Fibroblast of the aortic adventitia (primary cell): ENCODE measurements at regions not wholly inside any gene's neighbourhood (a gene's known extent, or its start where the extent isn't known, plus 50 kb on each side); places are given as distances from the start of the nearest gene placed in this dataset.
"Not testable (repeated sequence)": the region's sequence is repeated elsewhere in the genome, so short reads cannot be mapped to it uniquely, and the experiment has no call there.

ENCODE experiments used
- DNase-seq: peaks from one replicate; pipeline ENCODE4 v3.0.0-alpha.2; 2010; ENCODE audit warnings: low read depth
- H3K4me3 ChIP-seq: 2 replicates; pipeline ENCODE4 v1.5.1; 2011; ENCODE audit warnings: low read depth, mild to moderate bottlenecking, control low read depth, low read length, moderate library complexity
- TF ChIP-seq, protein P1 (sequence below): IDR thresholded peaks from 2 replicates; pipeline ENCODE4 v1.5.1; 2011; ENCODE audit warnings: mild to moderate bottlenecking, low read length, control low read depth, inconsistent platforms; ENCODE audit not compliant: insufficient read depth

DNA sequence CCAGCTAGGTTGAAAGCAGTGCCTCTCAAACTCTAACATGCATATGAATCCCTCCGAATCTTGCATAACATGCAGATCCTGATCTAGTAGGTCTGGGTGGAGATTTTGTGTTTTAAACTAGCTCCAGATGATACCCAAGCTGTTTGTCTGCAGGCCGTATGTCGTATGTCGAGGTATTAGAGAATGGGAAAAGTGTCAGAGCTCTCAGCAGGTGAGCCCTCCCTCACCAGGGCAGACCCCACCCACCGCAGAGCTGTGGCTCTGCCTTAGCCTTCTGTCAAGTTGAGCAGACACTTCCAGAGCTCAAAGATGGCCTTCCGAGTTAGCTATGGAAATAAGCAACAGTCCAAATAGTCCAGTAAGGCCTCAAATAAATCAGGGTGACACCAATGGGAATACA is 83.2 kb upstream of the MAP3K1 start:
- no peak for DNase-seq
- TF ChIP-seq, protein P1, sequence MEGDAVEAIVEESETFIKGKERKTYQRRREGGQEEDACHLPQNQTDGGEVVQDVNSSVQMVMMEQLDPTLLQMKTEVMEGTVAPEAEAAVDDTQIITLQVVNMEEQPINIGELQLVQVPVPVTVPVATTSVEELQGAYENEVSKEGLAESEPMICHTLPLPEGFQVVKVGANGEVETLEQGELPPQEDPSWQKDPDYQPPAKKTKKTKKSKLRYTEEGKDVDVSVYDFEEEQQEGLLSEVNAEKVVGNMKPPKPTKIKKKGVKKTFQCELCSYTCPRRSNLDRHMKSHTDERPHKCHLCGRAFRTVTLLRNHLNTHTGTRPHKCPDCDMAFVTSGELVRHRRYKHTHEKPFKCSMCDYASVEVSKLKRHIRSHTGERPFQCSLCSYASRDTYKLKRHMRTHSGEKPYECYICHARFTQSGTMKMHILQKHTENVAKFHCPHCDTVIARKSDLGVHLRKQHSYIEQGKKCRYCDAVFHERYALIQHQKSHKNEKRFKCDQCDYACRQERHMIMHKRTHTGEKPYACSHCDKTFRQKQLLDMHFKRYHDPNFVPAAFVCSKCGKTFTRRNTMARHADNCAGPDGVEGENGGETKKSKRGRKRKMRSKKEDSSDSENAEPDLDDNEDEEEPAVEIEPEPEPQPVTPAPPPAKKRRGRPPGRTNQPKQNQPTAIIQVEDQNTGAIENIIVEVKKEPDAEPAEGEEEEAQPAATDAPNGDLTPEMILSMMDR = no peak

GRCh38 chr5:56731473-56731872 is 83.9 kb upstream of the MAP3K1 start:
- not testable (repeated sequence) for DNase-seq, H3K4me3 ChIP-seq

More for the DNA sequence above, 83.2 kb upstream of the MAP3K1 start:
- H3K4me3 ChIP-seq = no peak overlapping the region

DNA sequence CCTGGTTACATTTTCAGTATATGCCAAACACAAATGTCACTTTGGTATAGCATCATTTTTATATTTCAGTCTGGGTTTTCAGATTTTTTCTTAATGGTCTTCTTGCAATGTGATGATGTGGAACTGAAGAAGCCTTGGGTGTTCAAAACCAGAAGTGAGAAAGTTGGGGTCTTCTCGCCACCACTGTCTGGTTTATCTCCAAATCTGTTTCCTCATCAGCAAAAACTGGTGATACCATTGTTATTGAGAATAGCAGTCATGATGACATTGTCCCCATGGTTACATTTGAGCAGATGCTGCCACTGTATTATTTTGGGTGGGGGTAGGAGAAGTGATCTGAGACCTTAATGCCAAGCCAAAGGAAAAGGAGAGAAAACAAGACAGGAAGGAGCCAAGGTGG is 85.9 kb upstream of the MAP3K1 start:
- DNase-seq = no peak
- TF ChIP-seq, protein P1 = no peak
- no peak overlapping the region for H3K4me3 ChIP-seq

DNA sequence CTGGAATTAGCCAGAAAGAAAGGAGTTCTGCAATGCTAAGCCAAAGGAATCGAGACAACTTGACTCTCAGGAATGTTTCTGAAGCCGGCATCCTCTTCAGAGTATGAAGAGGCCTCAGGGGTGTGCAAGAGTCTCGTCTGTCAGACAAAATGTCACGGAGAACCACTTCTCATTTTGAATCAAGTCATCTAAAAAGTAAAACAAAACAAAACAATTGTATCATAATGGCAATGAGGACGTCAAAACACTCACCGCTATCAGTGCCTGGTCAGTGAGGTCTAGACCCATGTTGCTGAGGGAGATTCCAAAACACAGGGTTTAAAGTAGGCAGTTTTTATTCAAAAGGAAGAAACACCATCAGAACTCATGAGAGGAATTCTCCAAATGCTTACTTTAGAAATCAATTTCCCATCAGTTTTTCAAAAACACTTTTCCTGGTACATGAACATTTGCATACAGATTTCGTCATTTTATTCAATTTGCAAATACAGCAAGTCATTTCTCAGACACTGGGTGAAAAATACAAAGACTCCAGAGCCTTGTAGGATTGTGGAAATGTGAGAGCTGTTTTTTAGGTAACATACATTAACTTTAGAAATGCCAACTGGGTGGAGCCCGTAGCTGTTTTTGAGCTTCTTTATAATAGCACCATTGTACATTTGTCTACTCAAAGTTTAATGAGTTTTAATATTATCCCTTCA is 89.5 kb upstream of the MAP3K1 start:
- TF ChIP-seq, protein P1 = no peak
- no peak for DNase-seq
- H3K4me3 ChIP-seq = no peak overlapping the region

- H3K4me3 ChIP-seq, DNase-seq: not testable (repeated sequence)
Measured at GRCh38 chr5:56724857-56725256, 90.5 kb upstream of the MAP3K1 start.

- no peak for DNase-seq
- TF ChIP-seq, protein P1 = no peak
- no peak overlapping the region for H3K4me3 ChIP-seq
Measured at GRCh38 chr5:56722317-56722716, 93.0 kb upstream of the MAP3K1 start.

- TF ChIP-seq, protein P1 = no peak
- H3K4me3 ChIP-seq = no peak overlapping the region
- DNase-seq = peak; percentile 3
Measured at GRCh38 chr5:56717253-56717987, 97.9 kb upstream of the MAP3K1 start.

- DNase-seq = no peak
- TF ChIP-seq, protein P1 = no peak
- no peak overlapping the region for H3K4me3 ChIP-seq
Measured at GRCh38 chr5:56715986-56716385, 99.4 kb upstream of the MAP3K1 start.
